Neural cell (in vitro differentiated cells): ENCODE measurements at regions not wholly inside any gene's neighbourhood (a gene's known extent, or its start where the extent isn't known, plus 50 kb on each side); places are given as distances from the start of the nearest gene placed in this dataset.

Experiments used
- H2AFZ ChIP-seq: fragments of 200-600, 300-800 bp; sonication (generic), shearing (Covaris generic); 2 replicates; pipeline ENCODE4 v1.6.0; 2014; ENCODE audit warnings: low read depth, mild to moderate bottlenecking, antibody characterized with exemption, low read length, moderate library complexity
- H3F3A ChIP-seq: fragments of 200-600 bp; shearing (Covaris generic); 2 replicates; pipeline ENCODE4 v1.6.1; 2016; ENCODE audit warnings: mild to moderate bottlenecking, moderate library complexity, mixed read lengths, antibody characterized with exemption, low read length; ENCODE audit not compliant: insufficient read depth, poor library complexity, severe bottlenecking
- H3K27ac ChIP-seq: fragments of 200-600, 300-800 bp; sonication (generic), shearing (Covaris generic); 2 replicates; pipeline ENCODE4 v1.5.1; 2014; ENCODE audit warnings: mild to moderate bottlenecking, low read length, moderate library complexity
- H3K27me3 ChIP-seq: fragments of 300-800, 200-600 bp; sonication (generic), shearing (Covaris generic); 2 replicates; pipeline ENCODE4 v1.6.0; 2014; ENCODE audit warnings: mild to moderate bottlenecking, low read depth, low read length, moderate library complexity; ENCODE audit not compliant: insufficient read depth
- H3K36me3 ChIP-seq: fragments of 300-800, 200-600 bp; sonication (generic), shearing (Covaris generic); 2 replicates; pipeline ENCODE4 v1.5.1; 2014; ENCODE audit warnings: mild to moderate bottlenecking, antibody characterized with exemption, low read length, moderate library complexity; ENCODE audit not compliant: insufficient read depth
- H3K4me2 ChIP-seq: fragments of 300-800, 200-600 bp; sonication (generic), shearing (Covaris generic); 2 replicates; pipeline ENCODE4 v1.6.0; 2014; ENCODE audit warnings: mild to moderate bottlenecking, low read length
- H3K4me3 ChIP-seq: fragments of 300-800, 200-600 bp; sonication (generic), shearing (Covaris generic); 2 replicates; pipeline ENCODE4 v1.5.1; 2014; ENCODE audit warnings: mild to moderate bottlenecking, low read length, moderate library complexity
- H3K79me2 ChIP-seq: fragments of 200-600 bp; shearing (Covaris generic); replicated peaks from 2 replicates; pipeline ENCODE4 v1.6.0; 2014; ENCODE audit warnings: mild to moderate bottlenecking, low read length, moderate library complexity; ENCODE audit not compliant: insufficient read depth
- H3K9ac ChIP-seq: fragments of 300-800, 200-600 bp; sonication (generic), shearing (Covaris generic); 2 replicates; pipeline ENCODE4 v1.6.1; 2016; ENCODE audit warnings: mild to moderate bottlenecking, low read length, mixed read lengths
- H3K9me2 ChIP-seq: fragments of 200-600 bp; shearing (Covaris generic); 2 replicates; pipeline ENCODE4 v1.6.1; 2016; ENCODE audit warnings: mild to moderate bottlenecking, low read length, mixed read lengths; ENCODE audit not compliant: insufficient read depth
- H3K9me3 ChIP-seq: fragments of 200-600, 300-800 bp; sonication (generic), shearing (Covaris generic); 2 replicates; pipeline ENCODE4 v1.6.1; 2016; ENCODE audit warnings: mild to moderate bottlenecking, mixed run types, low read length, moderate library complexity, mixed read lengths
- H4K20me1 ChIP-seq: fragments of 200-600 bp; shearing (Covaris generic); 2 replicates; pipeline ENCODE4 v1.6.1; 2016; ENCODE audit warnings: mild to moderate bottlenecking, mixed run types; ENCODE audit not compliant: insufficient read depth
- CTCF ChIP-seq: fragments of 450-650 bp; IDR thresholded peaks from 2 replicates; pipeline ENCODE4 v1.5.1; 2014; ENCODE audit warnings: antibody characterized with exemption, mild to moderate bottlenecking, moderate library complexity; ENCODE audit not compliant: poor library complexity, severe bottlenecking
- EP300 ChIP-seq: fragments of 450-650 bp; conservative IDR thresholded peaks from 2 replicates; pipeline ENCODE4 v1.6.1; 2014; ENCODE audit warnings: antibody characterized with exemption, mild to moderate bottlenecking, moderate library complexity; ENCODE audit not compliant: poor library complexity, severe bottlenecking
- EZH2 ChIP-seq: fragments of 200-600, 300-800 bp; shearing (Covaris generic), sonication (generic); IDR thresholded peaks from 2 replicates; pipeline ENCODE4 v1.6.1; 2014; ENCODE audit warnings: antibody characterized with exemption, low read length, borderline replicate concordance, mild to moderate bottlenecking; ENCODE audit not compliant: insufficient read depth, poor library complexity, severe bottlenecking
- MXI1 ChIP-seq: fragments of 450-650 bp; conservative IDR thresholded peaks from 2 replicates; pipeline ENCODE4 v1.6.1; 2014; ENCODE audit warnings: antibody characterized with exemption, mild to moderate bottlenecking; ENCODE audit not compliant: poor library complexity, severe bottlenecking
- POLR2AphosphoS5 ChIP-seq: IDR thresholded peaks from 2 replicates; pipeline ENCODE4 v1.6.1; 2012
- RAD21 ChIP-seq: fragments of 450-650 bp; conservative IDR thresholded peaks from 2 replicates; pipeline ENCODE4 v1.6.1; 2014; ENCODE audit warnings: antibody characterized with exemption, mild to moderate bottlenecking, moderate library complexity
- REST ChIP-seq: IDR thresholded peaks from 2 replicates; pipeline ENCODE4 v1.6.1; 2012; ENCODE audit warnings: borderline replicate concordance
- SMC3 ChIP-seq: fragments of 450-650 bp; conservative IDR thresholded peaks from 2 replicates; pipeline ENCODE4 v1.6.1; 2014; ENCODE audit warnings: antibody characterized with exemption, mild to moderate bottlenecking, moderate library complexity; ENCODE audit not compliant: poor library complexity
- TAF1 ChIP-seq: IDR thresholded peaks from 2 replicates; pipeline ENCODE4 v1.6.1; 2012; ENCODE audit warnings: low read depth

GRCh38 chr13:104983601-104984000 lies 1551.9 kb downstream of the EFNB2 start:
- H3K9ac ChIP-seq = no peak overlapping the region
- no peaks in the 10 kb centered on the region for H3K27me3 ChIP-seq
- no peak overlapping the region for H3K27ac ChIP-seq
- H2AFZ ChIP-seq = no peak overlapping the region
- H3F3A ChIP-seq = no peaks in the 10 kb centered on the region
- no peaks in the 10 kb centered on the region for H3K9me3 ChIP-seq
- H3K36me3 ChIP-seq = no peaks in the 10 kb centered on the region
- H4K20me1 ChIP-seq = no peaks in the 10 kb centered on the region
- TF ChIP-seq RAD21 = no peak
- no peak for TF ChIP-seq MXI1
- no peak for TF ChIP-seq EP300
- TF ChIP-seq POLR2AphosphoS5 = no peak
- no peak for TF ChIP-seq SMC3
- no peak for TF ChIP-seq EZH2
- TF ChIP-seq REST = no peak
- no peak for TF ChIP-seq CTCF
- H3K79me2 ChIP-seq = no peaks in the 10 kb centered on the region
- H3K9me2 ChIP-seq = no peaks in the 10 kb centered on the region
- H3K4me3 ChIP-seq = no peak overlapping the region
- H3K4me2 ChIP-seq = no peak overlapping the region

- Histone ChIP-seq H3K27ac (no peak overlapping the region), H3K4me3 (no peak overlapping the region), H3K9me2 (no peaks in the 10 kb centered on the region), H3K9me3 (no peaks in the 10 kb centered on the region), H2AFZ (no peak overlapping the region), H3K9ac (no peak overlapping the region), H3K4me2 (no peak overlapping the region), H3K79me2 (no peaks in the 10 kb centered on the region), H3K36me3 (no peaks in the 10 kb centered on the region), H4K20me1 (no peaks in the 10 kb centered on the region), H3F3A (no peaks in the 10 kb centered on the region), H3K27me3 (no peaks in the 10 kb centered on the region)
- TF ChIP-seq TAF1 (no peak), EP300 (no peak), RAD21 (no peak), CTCF (no peak), POLR2AphosphoS5 (no peak), SMC3 (no peak), MXI1 (no peak), EZH2 (no peak), REST (no peak)
Observed at GRCh38 chr13:104980586-104980985, 1554.9 kb downstream of the EFNB2 start.
